HG03565 (cell line): ENCODE measurements at regions not wholly inside any gene's neighbourhood (a gene's known extent, or its start where the extent isn't known, plus 50 kb on each side); places are given as distances from the start of the nearest gene placed in this dataset.
"Not testable (repeated sequence)": the region's sequence is repeated elsewhere in the genome, so short reads cannot be mapped to it uniquely, and the experiment has no call there.

Experiments used
- ATAC-seq: cut with Tn5 transposase; IDR thresholded peaks from one replicate; pipeline ENCODE4 v1.9.1; 2021; ENCODE audit warnings: mild to moderate bottlenecking, moderate library complexity; ENCODE audit not compliant: unreplicated experiment

DNA sequence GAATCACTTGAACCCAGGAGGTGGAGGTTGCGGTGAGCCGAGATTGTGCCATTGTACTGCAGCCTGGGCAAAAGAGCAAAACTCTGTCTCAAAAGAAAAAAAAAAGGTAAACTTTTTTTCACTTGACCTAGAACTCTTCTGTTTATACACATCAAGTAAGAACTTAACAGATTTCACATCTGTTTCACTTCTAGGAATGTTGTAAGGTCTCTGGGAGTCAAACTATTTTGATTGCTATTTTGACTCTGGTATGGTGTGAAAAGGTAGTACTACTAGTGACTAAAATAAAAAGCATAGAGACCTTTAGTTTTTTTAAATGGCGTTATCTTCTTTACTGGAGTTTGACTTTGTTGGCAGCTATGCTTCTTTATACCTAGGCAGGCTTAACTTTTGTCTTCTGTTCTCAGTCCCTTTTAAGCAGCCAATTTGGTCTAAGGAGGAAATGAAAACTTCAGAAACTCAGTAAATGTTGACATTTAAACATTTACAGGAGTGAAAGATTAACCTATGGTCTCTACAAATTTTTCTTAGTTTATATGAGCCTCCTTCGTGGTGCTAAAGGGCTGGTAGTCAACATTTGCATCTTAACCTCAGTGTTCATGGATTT is 84.7 kb downstream of the METTL2B start:
- not testable (repeated sequence) for ATAC-seq

DNA sequence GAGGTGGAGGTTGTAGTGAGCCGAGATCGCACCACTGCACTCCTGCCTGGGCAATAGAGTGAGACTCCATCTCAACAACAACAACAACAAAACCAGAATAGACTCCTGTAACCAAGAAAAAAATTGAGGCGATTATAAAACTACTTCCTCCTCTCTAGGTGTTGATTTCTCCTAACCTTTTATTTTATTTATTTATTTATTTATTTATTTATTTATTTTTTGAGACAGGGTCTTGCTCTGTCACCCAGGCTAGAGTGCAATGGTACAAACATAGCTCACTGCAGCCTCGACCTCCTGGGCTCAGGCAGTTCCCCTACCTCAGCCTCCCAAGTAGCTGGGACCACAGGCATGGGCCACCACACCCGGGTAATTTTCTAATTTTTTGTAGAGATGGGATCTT is 86.2 kb downstream of the METTL2B start:
- not testable (repeated sequence) for ATAC-seq

DNA sequence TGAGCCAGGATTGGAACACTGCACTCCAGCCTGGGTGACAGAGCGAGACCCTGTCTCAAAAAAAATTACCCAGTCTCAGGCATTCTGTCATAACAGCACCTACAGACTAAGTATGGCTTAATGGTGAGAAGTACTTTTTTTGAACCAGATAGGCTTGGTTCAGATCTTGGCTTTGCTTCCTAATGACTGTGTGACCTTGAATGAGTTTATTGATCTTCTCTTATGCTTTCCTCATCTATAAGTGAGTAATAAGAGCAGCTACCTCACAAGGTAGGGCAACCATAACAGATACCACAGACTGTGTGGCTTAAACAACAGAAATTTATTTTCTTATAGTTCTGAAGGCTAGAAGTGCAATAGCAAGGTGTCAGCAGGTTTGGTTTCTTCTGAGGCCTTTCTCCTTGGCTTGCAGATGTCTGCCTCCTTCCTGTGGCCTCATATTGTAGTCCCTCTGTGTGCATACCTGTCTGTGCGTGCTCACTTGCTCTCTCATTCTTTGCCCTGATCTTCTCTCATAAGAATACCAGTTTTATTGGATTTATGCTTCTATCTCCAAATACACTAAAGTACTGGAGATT is 87.7 kb downstream of the METTL2B start:
- ATAC-seq: not testable (repeated sequence)

DNA sequence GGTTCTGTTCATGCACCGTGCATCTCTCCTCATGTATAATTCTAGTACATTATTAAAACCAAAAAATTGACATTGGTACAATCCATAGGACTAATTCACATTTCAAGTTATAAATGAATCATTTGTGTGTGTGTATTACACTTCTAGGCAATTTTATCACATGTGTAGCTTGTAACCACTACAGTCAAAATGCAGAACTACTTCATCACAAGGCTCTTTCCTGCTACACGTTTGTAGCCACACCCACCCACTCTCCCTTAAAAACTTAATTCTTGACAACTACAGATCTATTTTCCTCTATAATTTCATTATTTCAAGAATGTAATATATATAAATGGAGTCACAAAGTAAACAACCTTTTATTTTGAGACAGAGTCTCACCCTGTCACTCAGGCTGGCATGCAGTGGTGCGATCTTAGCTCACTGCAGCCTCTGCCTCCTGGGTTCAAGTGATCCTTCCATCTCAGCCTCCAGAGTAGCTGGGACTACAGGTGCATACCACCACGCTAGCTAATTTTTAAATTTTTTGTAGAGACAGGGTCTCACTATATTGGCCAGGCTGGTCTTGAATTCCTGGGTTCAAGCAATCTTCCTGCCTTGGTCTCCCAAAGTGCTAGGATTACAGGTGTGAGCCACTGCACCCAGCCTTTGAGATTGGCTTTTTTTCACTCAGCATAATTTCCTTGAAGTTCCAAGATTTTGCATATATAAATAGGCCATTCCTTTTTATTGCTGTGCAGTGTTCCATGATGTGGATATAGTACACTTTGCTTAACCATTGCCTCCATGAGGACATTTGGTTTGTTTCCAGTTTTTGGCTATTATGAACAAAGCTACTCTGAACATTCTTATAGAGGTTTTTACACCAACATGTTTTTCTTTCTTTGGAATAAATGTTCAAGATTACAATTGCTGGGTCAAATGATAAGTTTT is 88.7 kb downstream of the METTL2B start:
- not testable (repeated sequence) for ATAC-seq

DNA sequence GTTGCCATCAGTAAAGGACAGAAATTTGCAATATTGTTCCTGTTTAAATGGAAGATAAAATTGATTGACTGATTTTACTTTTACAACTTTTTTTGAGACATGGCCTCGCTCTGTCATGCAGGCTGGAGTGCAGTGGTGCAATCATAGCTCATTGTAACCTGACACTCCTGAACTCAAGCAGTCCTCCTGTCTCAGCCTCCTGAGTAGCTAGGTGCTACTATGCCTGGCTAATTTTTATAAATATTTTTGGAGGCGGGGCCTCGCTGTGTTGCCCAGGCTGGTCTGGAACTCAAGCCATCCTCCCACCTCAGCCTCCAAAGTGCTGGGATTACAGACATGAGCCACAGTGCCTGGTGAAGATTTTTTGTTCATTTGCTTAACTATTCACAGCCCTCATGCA is 96.8 kb upstream of the GARIN1A start:
- not testable (repeated sequence) for ATAC-seq

DNA sequence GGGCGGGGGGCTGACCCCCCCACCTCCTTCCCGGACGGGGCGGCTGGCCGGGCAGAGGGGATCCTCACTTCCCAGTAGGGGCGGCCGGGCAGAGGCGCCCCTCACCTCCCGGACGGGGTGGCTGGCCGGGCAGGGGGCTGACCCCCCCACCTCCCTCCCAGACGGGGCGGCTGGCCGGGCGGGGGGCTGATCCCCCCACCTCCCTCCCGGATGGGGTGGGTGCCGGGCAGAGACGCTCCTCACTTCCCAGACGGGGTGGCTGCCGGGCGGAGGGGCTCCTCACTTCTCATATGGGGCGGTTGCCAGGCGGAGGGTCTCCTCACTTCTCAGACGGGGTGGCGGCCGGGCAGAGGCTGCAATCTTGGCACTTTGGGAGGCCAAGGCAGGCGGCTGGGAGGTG is 95.1 kb upstream of the GARIN1A start:
- not testable (repeated sequence) for ATAC-seq

DNA sequence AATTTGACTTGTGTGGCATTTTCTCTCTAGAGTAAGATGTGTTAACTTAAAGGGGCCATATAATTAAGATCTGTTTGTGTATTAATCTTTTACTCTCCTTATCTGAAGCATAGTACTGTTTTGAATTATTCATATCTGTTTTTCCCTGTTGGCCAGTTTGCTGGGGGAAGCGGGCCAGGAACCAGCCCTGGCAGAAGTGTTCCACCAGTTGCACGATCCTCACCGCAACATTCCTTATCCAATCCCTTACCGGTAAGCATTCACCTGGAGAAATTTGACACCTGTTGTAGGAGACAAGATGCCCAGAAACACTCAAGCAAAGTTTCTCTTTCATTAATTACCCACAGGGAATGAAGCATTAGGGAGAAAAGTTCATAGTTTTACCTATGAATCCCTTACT is 92.2 kb upstream of the GARIN1A start:
- not testable (repeated sequence) for ATAC-seq

DNA sequence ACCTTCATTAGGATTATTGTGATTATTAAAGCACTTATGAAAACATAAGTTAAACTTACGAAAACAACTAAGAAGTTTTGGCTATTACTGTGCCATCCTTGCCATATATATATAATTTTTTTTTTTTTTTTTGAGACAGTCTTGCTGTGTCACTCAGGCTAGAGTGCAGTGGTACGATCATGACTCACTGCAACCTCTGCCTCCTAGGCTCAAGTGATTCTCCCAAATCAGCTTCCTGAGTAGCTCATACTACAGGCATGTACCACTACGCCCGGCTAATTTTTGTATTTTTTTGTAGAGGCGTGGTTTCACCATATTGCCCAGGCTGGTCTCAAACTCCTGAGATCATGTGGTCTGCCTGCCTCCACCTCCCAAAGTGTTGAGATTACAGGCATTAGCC is 91.0 kb upstream of the GARIN1A start:
- ATAC-seq: not testable (repeated sequence)

DNA sequence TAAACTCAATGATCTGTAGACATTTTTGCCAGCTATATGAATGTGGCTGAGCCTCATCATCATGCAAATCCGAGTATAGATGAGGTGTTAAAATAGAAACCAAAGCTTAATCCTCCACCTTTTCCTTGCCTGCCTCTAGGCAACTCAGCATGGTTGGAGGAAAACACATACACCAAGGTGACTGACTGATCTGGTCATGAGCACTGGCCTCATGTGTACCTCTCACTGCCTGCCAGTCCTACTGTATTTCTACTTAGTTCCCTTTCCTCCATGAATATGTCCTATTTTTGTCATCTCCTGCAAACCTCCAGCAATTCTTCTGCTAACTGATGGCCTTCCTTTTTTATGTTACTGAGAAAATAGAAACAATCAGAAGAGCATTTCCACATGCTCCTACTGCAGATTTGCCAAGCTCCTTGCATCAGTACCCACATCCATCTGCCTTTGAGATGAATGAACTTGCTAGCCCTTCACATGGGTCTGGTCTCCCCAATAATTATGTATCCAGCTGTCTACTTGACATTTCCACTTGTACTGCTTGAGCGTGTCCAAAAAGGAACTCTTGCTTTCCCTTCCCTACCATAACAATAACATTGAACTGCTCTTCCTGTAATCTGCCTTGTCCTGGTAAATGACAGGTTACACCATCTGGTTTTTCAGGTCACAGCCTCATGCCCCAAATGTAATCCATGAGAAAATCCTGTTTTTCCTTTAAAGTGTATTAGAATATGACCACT is 90.1 kb upstream of the GARIN1A start:
- not testable (repeated sequence) for ATAC-seq

DNA sequence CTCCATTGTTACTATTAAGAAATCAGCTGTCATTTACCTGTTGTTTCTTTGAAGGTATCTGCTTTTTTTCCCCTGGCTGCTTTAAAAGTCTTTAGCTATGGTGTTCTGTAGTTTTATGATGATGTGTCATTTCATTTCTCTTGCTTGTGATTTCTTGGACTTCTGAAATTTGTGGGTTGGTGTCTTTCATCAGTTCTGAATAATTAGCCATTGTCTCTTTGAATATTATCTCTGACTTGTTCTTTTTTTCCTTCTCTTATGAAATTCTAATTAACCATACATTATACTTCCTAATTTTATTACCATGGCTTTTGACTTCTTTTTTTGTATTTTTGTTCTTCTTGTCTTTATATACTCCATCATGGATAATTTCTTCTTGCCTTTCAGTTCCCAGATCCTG is 85.4 kb upstream of the GARIN1A start:
- not testable (repeated sequence) for ATAC-seq

DNA sequence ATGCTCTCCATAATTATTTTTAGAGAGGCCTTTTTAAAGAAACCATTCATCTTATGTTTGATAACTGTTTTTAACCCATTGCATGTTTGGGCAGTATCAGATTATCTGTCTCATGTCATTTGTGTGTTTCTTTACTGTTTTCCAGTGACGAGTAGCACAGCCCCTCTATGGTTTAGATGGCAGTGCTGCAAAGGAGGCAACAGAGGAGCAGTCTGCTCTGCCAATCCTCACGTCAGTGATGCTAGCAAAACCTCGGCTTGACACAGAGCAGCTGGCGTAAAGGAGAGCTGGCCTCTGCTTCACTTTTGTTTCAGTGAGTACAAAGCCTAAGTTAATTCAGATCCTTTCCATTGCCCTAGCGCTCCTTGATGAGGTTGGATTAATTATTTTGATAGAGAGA is 80.4 kb upstream of the GARIN1A start:
- no peak for ATAC-seq

DNA sequence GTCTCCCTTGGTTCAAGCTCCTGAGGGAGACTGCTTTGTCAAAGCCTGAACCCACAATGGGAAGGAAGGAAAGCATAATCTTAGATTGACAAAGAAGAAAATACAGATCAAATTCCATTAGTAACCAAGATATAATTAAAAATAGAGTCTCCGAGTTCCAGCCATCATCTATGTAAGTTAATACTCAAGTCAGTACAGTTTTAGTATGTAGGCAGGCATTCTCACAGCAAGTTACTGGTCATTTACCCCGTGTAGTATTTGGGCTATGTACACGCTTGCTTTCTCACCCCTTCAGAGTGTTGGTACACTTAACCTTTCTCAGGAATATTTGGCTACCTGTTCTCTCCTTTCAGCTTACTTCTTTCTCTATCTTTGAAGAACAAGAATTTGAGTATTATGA is 79.9 kb upstream of the GARIN1A start:
- not testable (repeated sequence) for ATAC-seq

DNA sequence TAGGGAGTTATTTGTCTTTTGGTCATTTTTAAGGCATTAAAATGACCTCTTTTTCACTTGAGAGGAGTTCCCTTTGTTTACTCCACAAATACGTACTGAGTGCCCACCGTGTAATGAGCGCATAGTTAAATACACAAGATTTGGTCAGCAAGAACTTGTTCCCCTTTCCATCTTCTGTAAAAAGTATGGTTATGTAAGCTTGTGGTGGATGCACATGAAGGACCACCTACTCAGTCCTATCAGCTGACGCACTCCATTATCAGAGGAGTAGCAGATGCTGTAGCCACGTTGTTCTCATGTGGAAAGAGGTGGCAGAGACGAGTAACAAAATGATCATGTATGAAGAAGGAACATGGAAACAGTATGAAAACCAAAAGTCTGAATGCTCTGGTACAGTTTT is 78.0 kb upstream of the GARIN1A start:
- not testable (repeated sequence) for ATAC-seq

DNA sequence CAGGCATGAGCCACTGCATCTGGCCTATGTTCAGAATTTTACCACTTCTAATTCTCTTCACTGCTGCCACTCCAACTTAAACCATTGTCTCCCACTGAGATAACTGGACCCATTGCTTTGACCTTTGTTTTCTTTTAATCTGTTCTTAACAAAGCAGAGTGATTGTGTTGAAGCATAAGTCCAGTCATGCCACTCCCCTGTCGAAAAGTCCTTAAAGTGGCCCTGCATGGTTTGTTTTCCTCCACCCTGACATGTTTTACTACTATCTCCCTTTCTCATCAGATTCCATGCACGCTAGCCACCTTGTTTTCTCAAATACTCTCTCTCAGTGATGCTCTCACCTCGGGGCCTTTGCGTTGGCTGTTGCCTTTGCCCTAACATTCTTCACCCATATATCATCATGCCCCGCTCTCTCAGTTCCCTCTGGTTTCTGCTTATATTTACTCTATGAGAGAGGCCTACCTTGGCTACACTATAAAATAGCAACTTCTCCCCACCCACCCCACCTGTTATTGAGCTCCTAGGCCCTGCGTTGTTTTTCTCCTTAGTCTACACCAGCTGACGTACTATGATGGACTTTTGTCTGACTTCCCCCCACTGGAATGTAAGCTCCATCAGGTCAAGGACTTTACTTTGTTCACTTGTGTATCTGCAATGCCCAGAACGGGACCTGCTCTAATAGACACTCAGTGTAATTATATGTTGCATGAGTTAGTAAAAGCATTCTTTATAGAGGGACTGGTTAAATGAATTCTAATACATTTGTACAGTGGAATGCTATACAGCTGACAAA is 75.6 kb upstream of the GARIN1A start:
- not testable (repeated sequence) for ATAC-seq

DNA sequence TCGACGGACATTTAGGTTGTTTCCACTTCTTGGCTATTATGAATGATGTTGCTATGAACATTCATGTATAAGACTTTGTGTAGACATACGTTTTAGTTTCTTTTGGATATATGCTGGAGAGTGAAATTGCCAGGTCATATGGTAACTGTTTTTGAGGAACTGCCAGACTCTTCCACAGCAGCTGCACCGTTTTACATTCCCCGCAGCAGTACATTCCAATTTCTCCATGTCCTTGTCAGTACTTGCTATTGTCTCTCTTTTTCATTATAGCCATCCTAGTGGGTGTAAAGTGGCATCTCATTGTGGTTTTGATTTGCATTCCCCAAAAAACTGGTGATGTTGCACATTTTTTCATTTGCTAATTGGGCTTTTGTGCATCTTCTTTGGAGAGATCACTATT is 73.1 kb upstream of the GARIN1A start:
- not testable (repeated sequence) for ATAC-seq

DNA sequence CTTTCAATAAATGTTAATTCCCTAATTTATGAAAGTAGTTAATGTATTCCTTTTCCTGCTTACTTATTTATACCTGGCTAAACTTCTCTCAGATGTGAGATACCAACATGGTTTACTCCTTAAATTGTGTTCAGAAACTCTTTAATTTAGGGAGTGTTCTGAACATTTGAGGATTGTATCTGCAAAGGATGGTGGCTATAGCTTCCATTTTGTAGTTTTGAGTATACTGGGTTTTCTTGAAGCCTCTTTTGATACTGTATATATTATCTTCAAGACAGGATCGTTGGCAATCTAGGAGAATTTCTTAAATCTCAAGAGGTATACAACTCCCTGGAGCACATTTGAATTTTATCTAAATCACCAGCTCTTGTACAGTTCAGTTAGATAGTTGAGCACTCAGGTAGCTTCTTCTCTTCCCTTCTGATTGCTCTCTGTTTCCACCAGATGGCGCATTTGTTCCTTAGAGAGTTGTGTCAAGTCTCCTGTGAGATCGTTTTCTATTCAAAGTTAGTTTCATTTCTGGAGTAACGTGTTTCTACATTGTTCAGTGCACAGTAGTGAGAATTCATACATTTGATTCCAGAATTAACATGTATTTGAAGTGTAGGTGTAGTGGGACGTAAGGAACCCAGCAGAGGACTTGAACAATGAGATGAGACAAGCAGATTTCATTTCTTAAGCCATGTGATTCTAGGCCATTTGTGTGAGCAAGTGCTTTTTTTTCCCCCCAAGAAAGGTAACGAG is 63.2 kb upstream of the GARIN1A start:
- ATAC-seq: peak; percentile 72

DNA sequence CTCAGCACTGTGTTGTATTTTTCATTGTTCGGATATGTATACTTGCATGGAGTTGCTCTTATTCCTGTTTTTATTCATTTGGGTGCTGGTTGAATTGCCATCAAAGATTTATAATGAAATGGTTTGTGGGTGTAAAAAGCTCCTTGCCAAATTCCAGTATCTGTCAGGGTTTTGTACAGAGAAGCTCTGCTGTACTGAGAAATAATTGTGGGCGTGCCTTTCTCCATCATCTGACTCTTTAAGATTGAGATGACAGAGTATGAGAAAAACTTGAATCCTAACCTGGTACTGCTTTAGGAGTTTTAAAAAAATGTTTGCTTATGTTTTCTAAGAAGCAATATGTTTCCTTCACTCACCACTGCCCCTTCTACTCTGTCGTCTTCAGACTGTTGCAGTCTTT is 58.7 kb upstream of the GARIN1A start:
- ATAC-seq: not testable (repeated sequence)

DNA sequence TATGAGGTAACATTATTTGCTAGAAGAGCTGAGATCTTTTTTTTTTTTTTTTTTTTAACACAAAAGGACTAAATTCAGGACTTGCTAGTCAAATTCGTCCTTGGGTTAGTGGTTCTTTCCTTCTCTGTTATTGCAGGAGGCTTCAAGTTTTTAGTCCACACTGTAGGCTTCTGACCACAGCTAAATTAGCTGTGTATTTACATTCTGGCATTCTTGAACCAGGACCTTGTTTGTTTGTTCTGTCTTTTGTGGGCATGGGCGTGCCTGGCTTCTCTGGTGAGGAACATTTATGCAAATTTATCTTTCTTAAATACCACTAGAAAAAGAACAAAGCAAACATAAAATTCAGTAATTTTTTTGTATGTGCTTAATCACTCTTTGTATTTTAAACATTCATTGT is 57.3 kb upstream of the GARIN1A start:
- not testable (repeated sequence) for ATAC-seq

DNA sequence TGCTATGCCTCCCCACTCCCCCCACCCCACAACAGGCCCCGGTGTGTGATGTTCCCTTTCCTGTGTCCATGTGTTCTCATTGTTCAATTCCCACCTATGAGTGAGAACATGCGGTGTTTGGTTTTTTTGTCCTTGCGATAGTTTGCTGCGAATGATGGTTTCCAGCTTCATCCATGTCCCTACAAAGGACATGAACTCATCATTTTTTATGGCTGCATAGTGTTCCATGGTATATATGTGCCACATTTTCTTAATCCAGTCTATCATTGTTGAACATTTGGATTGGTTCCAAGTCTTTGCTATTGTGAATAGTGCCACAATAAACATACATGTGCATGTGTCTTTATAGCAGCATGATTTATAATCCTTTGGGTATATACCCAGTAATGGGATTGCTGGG is 55.3 kb upstream of the GARIN1A start:
- ATAC-seq: not testable (repeated sequence)
